Endothelial cell (in vitro differentiated cells): ENCODE measurements at regions not wholly inside any gene's neighbourhood (a gene's known extent, or its start where the extent isn't known, plus 50 kb on each side); places are given as distances from the start of the nearest gene placed in this dataset.

ENCODE experiments used
- DNase-seq: peaks from one replicate; pipeline ENCODE4 v3.0.0; 2021; ENCODE audit warnings: low spot score
- H3K27ac Mint-ChIP-seq: one replicate; pipeline ENCODE4 v1.8.0; 2021; ENCODE audit warnings: mixed read lengths, inconsistent platforms; ENCODE audit not compliant: unreplicated experiment
- H3K27me3 Mint-ChIP-seq: one replicate; pipeline ENCODE4 v1.8.0; 2021; ENCODE audit warnings: mild to moderate bottlenecking, moderate library complexity, mixed read lengths, inconsistent platforms; ENCODE audit not compliant: unreplicated experiment
- H3K36me3 Mint-ChIP-seq: one replicate; pipeline ENCODE4 v1.8.0; 2021; ENCODE audit warnings: mild to moderate bottlenecking, low read depth, mixed read lengths, inconsistent platforms; ENCODE audit not compliant: unreplicated experiment
- H3K4me1 Mint-ChIP-seq: one replicate; pipeline ENCODE4 v1.8.0; 2021; ENCODE audit warnings: mild to moderate bottlenecking, mixed read lengths, inconsistent platforms; ENCODE audit not compliant: unreplicated experiment
- H3K4me3 Mint-ChIP-seq: one replicate; pipeline ENCODE4 v1.8.0; 2021; ENCODE audit warnings: mild to moderate bottlenecking, mixed read lengths, inconsistent platforms; ENCODE audit not compliant: unreplicated experiment
- H3K9me3 Mint-ChIP-seq: one replicate; pipeline ENCODE4 v1.8.0; 2021; ENCODE audit warnings: mixed read lengths, inconsistent platforms; ENCODE audit not compliant: unreplicated experiment
- CTCF ChIP-seq: fragments of 200-600 bp; sonication (generic); IDR thresholded peaks from one replicate; pipeline ENCODE4 v1.5.0; 2021; ENCODE audit warnings: antibody characterized with exemption; ENCODE audit not compliant: unreplicated experiment

DNA sequence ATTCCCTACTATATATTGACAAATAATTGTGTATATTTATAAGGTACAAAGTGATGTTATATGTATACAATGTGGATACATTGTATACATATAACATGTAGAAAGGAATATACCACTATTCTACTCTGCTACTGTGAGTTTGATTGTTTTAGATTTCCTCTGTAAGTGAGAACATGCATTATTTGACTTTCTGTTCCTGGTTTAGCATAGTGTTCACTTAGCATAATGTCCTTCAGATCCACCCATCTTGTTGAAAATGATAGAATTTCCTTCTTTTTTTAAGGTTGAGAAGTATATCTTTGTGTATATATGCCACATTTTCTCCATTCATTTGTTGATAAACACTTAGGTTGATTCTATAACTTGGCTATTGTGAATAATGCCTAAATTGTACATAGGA lies 140.8 kb upstream of the BDNF start:
- no peaks in the 10 kb centered on the region for H3K9me3 Mint-ChIP-seq
- H3K27me3 Mint-ChIP-seq: peaks cover 2% of the 10 kb centered on the region
- no peak for DNase-seq
- no peak for TF ChIP-seq CTCF
- no peaks in the 10 kb centered on the region for H3K36me3 Mint-ChIP-seq
- H3K4me1 Mint-ChIP-seq: peaks cover 5% of the 10 kb centered on the region
- H3K4me3 Mint-ChIP-seq: no peak overlapping the region
- no peak overlapping the region for H3K27ac Mint-ChIP-seq

DNA sequence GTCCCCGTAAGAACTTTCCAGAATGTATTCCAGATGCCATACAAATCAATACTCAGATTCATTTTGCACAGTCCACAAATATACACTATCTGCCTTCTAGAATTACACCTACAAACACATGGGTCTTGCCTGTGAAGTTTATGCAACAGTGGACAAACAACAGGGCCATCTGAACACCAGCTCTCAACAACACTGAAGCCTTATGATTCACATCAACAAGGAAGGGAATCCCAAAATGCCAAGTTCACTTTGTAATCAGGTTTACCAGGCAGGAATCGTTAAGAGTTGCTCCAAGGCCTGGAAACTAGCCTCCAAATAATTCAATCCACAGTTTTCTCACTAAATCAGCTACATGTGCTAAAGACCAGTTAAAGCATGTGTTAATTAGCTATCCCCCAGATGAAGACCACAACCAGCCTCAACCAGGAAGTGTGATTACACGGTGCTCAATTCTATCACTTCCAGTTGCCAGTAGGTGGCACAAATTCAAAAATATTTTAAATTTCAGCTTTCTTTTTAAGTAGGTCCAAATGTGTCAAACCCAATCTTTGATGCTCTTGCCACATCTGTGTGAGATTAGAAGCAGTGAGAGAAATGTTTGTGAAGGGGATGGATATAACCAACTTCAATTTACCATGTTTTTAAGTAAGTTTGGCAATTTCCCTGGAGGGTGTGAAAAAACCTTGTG lies 139.1 kb upstream of the BDNF start:
- no peak for DNase-seq
- no peaks in the 10 kb centered on the region for H3K9me3 Mint-ChIP-seq
- no peaks in the 10 kb centered on the region for H3K27me3 Mint-ChIP-seq
- H3K27ac Mint-ChIP-seq: no peak overlapping the region
- peak; percentile 19 for TF ChIP-seq CTCF
- H3K4me1 Mint-ChIP-seq: peaks cover 5% of the 10 kb centered on the region
- H3K4me3 Mint-ChIP-seq: no peak overlapping the region
- no peaks in the 10 kb centered on the region for H3K36me3 Mint-ChIP-seq

DNA sequence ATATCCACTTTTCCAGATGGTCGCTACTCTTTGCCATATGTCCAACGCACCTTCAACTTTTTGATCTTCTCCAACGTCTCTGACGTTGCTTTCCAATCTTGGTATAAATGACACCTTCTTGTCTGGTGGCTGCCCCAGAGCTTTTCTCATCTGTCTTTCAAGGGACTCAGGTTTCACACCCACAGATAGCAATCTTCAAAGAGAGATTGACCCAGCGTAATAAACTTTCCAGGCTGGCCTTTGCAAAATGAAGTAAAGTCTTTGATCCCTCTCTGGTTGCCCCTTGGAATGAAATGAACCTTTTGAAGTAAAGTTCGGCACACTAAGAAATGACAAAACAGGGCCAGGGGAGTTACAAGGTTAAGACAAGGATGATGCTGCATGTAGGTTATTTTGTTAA lies 138.4 kb upstream of the BDNF start:
- no peaks in the 10 kb centered on the region for H3K36me3 Mint-ChIP-seq

DNA sequence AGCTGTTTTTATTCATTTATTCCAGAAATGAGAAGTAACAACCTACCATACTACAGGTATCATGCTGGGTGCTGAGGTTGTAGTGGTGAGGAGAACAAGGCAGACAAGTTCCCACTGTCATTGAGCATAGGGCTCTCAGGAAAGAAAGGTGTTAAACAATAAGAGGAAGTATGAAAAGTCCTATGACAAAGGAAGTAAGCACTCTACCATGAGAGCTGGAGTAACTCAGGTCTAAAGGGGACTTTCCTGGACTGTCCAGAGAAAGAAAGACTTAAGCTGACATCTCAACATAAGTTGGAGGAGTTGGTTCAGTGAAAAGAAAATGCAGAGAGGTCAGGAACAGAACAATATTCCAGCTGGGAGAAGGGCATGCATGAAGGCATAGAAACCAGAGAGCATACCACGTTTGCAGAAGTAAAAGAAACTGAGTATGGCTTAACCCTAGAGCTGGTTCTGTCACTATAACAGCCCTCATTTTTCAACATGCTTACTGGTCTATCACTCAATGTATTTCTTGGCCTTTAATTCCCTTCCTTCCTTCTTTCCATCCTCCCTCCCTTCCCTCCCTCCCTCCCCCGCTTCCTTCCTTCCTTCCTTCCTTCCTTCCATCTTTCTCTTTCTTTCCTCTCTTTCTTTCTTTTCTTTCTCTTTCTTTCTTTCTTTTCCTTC lies 137.8 kb upstream of the BDNF start:
- H3K27me3 Mint-ChIP-seq: no peaks in the 10 kb centered on the region
- no peak overlapping the region for H3K27ac Mint-ChIP-seq
- no peak overlapping the region for H3K4me3 Mint-ChIP-seq
- no peaks in the 10 kb centered on the region for H3K36me3 Mint-ChIP-seq
- peaks cover 5% of the 10 kb centered on the region for H3K4me1 Mint-ChIP-seq
- H3K9me3 Mint-ChIP-seq: no peaks in the 10 kb centered on the region
- no peak for DNase-seq
- TF ChIP-seq CTCF: no peak

More for the DNA sequence above, 138.4 kb upstream of the BDNF start:
- Mint-ChIP-seq H3K27ac (no peak overlapping the region), H3K9me3 (no peaks in the 10 kb centered on the region), H3K4me1 (peaks cover 5% of the 10 kb centered on the region), H3K4me3 (no peak overlapping the region), H3K27me3 (no peaks in the 10 kb centered on the region)
- no peak for DNase-seq
- no peak for TF ChIP-seq CTCF

- no peaks in the 10 kb centered on the region for H3K27me3 Mint-ChIP-seq
- H3K9me3 Mint-ChIP-seq: no peaks in the 10 kb centered on the region
- no peak for TF ChIP-seq CTCF
- no peak overlapping the region for H3K27ac Mint-ChIP-seq
- no peak for DNase-seq
- no peaks in the 10 kb centered on the region for H3K4me1 Mint-ChIP-seq
- no peaks in the 10 kb centered on the region for H3K36me3 Mint-ChIP-seq
- H3K4me3 Mint-ChIP-seq: no peak overlapping the region
Measured at GRCh38 chr11:27830206-27830605, 130.0 kb upstream of the BDNF start.
